ENCODE measurements at regions not wholly inside any gene's neighbourhood (a gene's known extent, or its start where the extent isn't known, plus 50 kb on each side); places are given as distances from the start of the nearest gene placed in this dataset.

- ChIA-PET POLR2A (no interaction called here), CTCF (no interaction called here)
- no peak for DNase-seq (ENCODE audit: low read depth, low spot score)
- intact Hi-C loops (cut with micrococcal nuclease), result no loop called here
- Histone ChIP-seq H4K20me1 (replicated peaks; ENCODE audit: control insufficient read depth, extremely low read depth, insufficient read depth, low read length) (no peaks in the 10 kb centered on the region), H3K9ac (replicated peaks; ENCODE audit: extremely low read depth, insufficient read depth, low read length) (no peak overlapping the region), H2AFZ (ENCODE audit: low read depth, low read length) (no peak overlapping the region), H3K27me3 (ENCODE audit: control insufficient read depth in 2 of 2, insufficient read depth in 2 of 2, low read length in 2 of 2) (no peaks in the 10 kb centered on the region), H3K4me2 (ENCODE audit: insufficient read depth, low read length) (no peak overlapping the region), H3K9me1 (replicated peaks; ENCODE audit: control insufficient read depth, extremely low read depth, insufficient read depth, low read length) (no peaks in the 10 kb centered on the region), H3K4me1 (ENCODE audit: control insufficient read depth, extremely low read depth, insufficient read depth, low read length) (no peaks in the 10 kb centered on the region), H3K27ac (ENCODE audit: insufficient read depth, low read depth, low read length) (no peak overlapping the region), H3K4me3 (replicated peaks in 1 of 3; ENCODE audit: insufficient read depth in 1 of 3, low read depth in 1 of 3, low read length in 3 of 3) (no peak overlapping the region), H3K36me3 (ENCODE audit: control insufficient read depth in 2 of 2, extremely low read depth in 1 of 2, insufficient read depth in 2 of 2, low read length in 2 of 2) (no peaks in the 10 kb centered on the region), H3K9me3 (replicated peaks; ENCODE audit: control insufficient read depth, insufficient read depth, low read length) (no peaks in the 10 kb centered on the region), H3K79me2 (ENCODE audit: control insufficient read depth, insufficient read depth, low read length) (no peaks in the 10 kb centered on the region)
- BruUV-seq (replicated peaks), result no TSS peak
- dilution Hi-C loops (cut with MboI; ENCODE audit: extremely low pct_ligation_motif_present, low sequenced_read_pairs), result no loop called here
- no peak for FAIRE-seq
- TF ChIP-seq FOS (IDR thresholded peaks at IDR 0.05; ENCODE audit: borderline replicate concordance, insufficient read depth, low read length), result no peak
- no peak for TF ChIP-seq POLR2A (IDR thresholded peaks at IDR 0.05; ENCODE audit: low read depth, low read length)
- TF ChIP-seq CTCF (IDR thresholded peaks at IDR 0.05; ENCODE audit: extremely low read depth in 1 of 2, insufficient read depth in 1 of 2, low read depth in 1 of 2, low read length in 2 of 2), result no peak
- no peak for TF ChIP-seq POLR2AphosphoS5 (IDR thresholded peaks at IDR 0.05; ENCODE audit: insufficient read depth, low read depth, low read length)
- TF ChIP-seq MYC (IDR thresholded peaks at IDR 0.05; ENCODE audit: low read depth, low read length), result no peak
- no peak for TF ChIP-seq GATA2 (IDR thresholded peaks at IDR 0.05; ENCODE audit: insufficient read depth, insufficient read length, low read depth, low read length)
- TF ChIP-seq, protein P1, sequence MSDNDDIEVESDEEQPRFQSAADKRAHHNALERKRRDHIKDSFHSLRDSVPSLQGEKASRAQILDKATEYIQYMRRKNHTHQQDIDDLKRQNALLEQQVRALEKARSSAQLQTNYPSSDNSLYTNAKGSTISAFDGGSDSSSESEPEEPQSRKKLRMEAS (IDR thresholded peaks at IDR 0.05; ENCODE audit: insufficient read depth, insufficient read length), result no peak
- TF ChIP-seq JUN (IDR thresholded peaks at IDR 0.05; ENCODE audit: borderline replicate concordance, insufficient read depth, insufficient read length, low read depth), result no peak
- no peak for TF ChIP-seq EZH2 (IDR thresholded peaks at IDR 0.05; ENCODE audit: borderline replicate concordance, low read depth, low read length, severe bottlenecking)
These were observed 233.5 kb upstream of the PMEPA1 start for GRCh38 chr20:57943291-57943690.
